ENCODE measurements at regions not wholly inside any gene's neighbourhood (a gene's known extent, or its start where the extent isn't known, plus 50 kb on each side); places are given as distances from the start of the nearest gene placed in this dataset.

DNA sequence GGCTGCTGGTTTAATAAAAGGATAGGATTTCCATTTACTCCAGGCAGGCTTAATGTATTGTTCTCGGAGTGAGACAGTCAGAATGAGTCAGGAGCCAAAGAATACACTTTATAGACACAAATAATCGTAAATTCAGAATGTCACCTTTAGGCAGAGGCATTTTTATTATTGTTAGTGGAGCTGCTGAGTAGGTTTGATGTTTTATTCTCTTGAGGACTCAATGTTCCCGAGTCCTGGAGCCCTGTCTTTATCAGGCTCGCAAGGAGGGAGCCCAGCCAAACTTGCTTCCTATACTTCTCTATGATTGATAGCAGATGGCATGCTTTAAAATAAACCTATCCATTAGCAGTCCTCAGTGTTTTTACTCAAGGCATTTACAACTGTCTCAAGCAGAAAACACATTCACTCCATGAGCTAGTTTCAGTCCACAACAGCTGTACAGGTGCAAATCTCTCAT is 492.3 kb upstream of the ZEB2 start:
- no peaks in the 10 kb centered on the region for H3K79me2 ChIP-seq (ENCODE audit: low read depth)
- H3K36me3 ChIP-seq (ENCODE audit: low read depth), result no peaks in the 10 kb centered on the region
- DNase-seq, result no peak
- H4K20me1 ChIP-seq (ENCODE audit: insufficient read depth), result no peaks in the 10 kb centered on the region
- CTCF ChIA-PET, result no interaction called here
- no TSS peak for BruUV-seq (replicated peaks)
- no peaks in the 10 kb centered on the region for H3K9me3 ChIP-seq (ENCODE audit: insufficient read depth, low read depth)
- H3F3A ChIP-seq (ENCODE audit: insufficient read depth, low read depth), result no peaks in the 10 kb centered on the region
- H3K27ac ChIP-seq, result no peak overlapping the region
- H3K4me1 ChIP-seq (replicated peaks; ENCODE audit: insufficient read depth), result no peaks in the 10 kb centered on the region
- intact Hi-C loops (cut with micrococcal nuclease; ENCODE audit: unreplicated experiment), result no loop called here
- H3K4me2 ChIP-seq, result no peak overlapping the region
- TF ChIP-seq, protein P1, sequence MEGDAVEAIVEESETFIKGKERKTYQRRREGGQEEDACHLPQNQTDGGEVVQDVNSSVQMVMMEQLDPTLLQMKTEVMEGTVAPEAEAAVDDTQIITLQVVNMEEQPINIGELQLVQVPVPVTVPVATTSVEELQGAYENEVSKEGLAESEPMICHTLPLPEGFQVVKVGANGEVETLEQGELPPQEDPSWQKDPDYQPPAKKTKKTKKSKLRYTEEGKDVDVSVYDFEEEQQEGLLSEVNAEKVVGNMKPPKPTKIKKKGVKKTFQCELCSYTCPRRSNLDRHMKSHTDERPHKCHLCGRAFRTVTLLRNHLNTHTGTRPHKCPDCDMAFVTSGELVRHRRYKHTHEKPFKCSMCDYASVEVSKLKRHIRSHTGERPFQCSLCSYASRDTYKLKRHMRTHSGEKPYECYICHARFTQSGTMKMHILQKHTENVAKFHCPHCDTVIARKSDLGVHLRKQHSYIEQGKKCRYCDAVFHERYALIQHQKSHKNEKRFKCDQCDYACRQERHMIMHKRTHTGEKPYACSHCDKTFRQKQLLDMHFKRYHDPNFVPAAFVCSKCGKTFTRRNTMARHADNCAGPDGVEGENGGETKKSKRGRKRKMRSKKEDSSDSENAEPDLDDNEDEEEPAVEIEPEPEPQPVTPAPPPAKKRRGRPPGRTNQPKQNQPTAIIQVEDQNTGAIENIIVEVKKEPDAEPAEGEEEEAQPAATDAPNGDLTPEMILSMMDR (conservative IDR thresholded peaks at IDR 0.05), result no peak
- no peak for TF ChIP-seq EZH2 (IDR thresholded peaks at IDR 0.05; ENCODE audit: low read depth)
- 0 out of 2 replicates have a peak overlapping the region, but pooled peaks have one; percentile 29 for H2AFZ ChIP-seq
- no peaks in the 10 kb centered on the region for H3K27me3 ChIP-seq (ENCODE audit: insufficient read depth, low read depth)
- no peak overlapping the region for H3K4me3 ChIP-seq
- H3K9me2 ChIP-seq (ENCODE audit: insufficient read depth), result 0 out of 2 replicates have a peak, but pooled peaks cover 4% of the 10 kb centered on the region
- POLR2A ChIA-PET (ENCODE audit: unreplicated experiment), result no interaction called here

DNA sequence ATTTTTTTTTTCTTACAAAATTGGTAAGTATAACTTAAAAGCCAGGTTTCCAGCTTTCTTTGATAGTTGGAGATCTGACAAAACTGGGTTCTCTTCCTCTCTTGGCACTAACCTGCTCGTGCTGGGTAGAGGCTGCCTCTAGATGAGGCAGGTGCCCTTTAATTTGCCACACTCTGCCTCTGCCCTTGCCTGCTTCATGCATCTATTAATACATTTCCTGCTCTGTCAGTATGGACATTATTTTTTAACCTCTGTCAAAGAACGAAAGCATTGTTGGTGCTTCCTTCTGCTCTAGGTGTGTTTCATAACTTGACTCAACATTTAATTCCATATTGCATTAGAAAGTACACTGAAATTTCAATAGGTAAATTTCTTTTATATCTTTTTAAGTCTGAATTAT is 490.7 kb upstream of the ZEB2 start:
- 0 out of 2 replicates have a peak overlapping the region, but pooled peaks have one; percentile 39 for H2AFZ ChIP-seq
- no peaks in the 10 kb centered on the region for H3K79me2 ChIP-seq (ENCODE audit: low read depth)
- H4K20me1 ChIP-seq (ENCODE audit: insufficient read depth), result no peaks in the 10 kb centered on the region
- no peaks in the 10 kb centered on the region for H3K4me1 ChIP-seq (replicated peaks; ENCODE audit: insufficient read depth)
- H3K9me2 ChIP-seq (ENCODE audit: insufficient read depth), result 0 out of 2 replicates have a peak, but pooled peaks cover 4% of the 10 kb centered on the region
- no peak overlapping the region for H3K4me2 ChIP-seq
- no peaks in the 10 kb centered on the region for H3K36me3 ChIP-seq (ENCODE audit: low read depth)
- DNase-seq, result no peak
- H3F3A ChIP-seq (ENCODE audit: insufficient read depth, low read depth), result no peaks in the 10 kb centered on the region
- CTCF ChIA-PET, result no interaction called here
- intact Hi-C loops (cut with micrococcal nuclease; ENCODE audit: unreplicated experiment), result no loop called here
- TF ChIP-seq EZH2 (IDR thresholded peaks at IDR 0.05; ENCODE audit: low read depth), result no peak
- TF ChIP-seq, protein P1 (conservative IDR thresholded peaks at IDR 0.05), result no peak
- no peak overlapping the region for H3K27ac ChIP-seq
- no TSS peak for BruUV-seq (replicated peaks)
- H3K4me3 ChIP-seq, result no peak overlapping the region
- no peaks in the 10 kb centered on the region for H3K27me3 ChIP-seq (ENCODE audit: insufficient read depth, low read depth)
- no peaks in the 10 kb centered on the region for H3K9me3 ChIP-seq (ENCODE audit: insufficient read depth, low read depth)
- POLR2A ChIA-PET (ENCODE audit: unreplicated experiment), result no interaction called here

DNA sequence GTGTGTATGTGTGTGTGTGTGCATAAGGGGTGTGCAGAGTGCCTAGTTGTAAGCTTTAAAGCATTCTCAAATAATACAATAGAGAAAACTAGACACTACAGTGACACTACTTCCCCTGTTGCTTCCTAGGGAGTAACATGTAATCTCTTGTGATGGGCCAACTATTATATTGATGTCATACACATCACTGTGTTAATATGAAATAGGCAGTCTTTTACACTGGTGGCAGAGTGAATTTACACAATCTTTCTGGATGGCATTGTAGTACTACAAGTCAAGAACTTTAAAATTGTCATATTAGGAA is 488.0 kb upstream of the ZEB2 start:
- POLR2A ChIA-PET (ENCODE audit: unreplicated experiment), result no interaction called here
- no peaks in the 10 kb centered on the region for H3F3A ChIP-seq (ENCODE audit: insufficient read depth, low read depth)
- CTCF ChIA-PET, result no interaction called here
- H3K4me1 ChIP-seq (replicated peaks; ENCODE audit: insufficient read depth), result no peaks in the 10 kb centered on the region
- H3K27ac ChIP-seq, result no peak overlapping the region
- no peaks in the 10 kb centered on the region for H4K20me1 ChIP-seq (ENCODE audit: insufficient read depth)
- no peaks in the 10 kb centered on the region for H3K36me3 ChIP-seq (ENCODE audit: low read depth)
- no TSS peak for BruUV-seq (replicated peaks)
- intact Hi-C loops (cut with micrococcal nuclease; ENCODE audit: unreplicated experiment), result loop anchor here (5.0 kb wide), 1 partner anchor 56 kb away; no protein-coding TSS in a partner anchor
- no peak overlapping the region for H3K4me2 ChIP-seq
- no peak for DNase-seq
- no peaks in the 10 kb centered on the region; the same call in 1 of the 2 replicates for H3K9me3 ChIP-seq (ENCODE audit: insufficient read depth, low read depth)
- H3K4me3 ChIP-seq, result no peak overlapping the region
- H3K9me2 ChIP-seq (ENCODE audit: insufficient read depth), result no peaks in the 10 kb centered on the region
- no peaks in the 10 kb centered on the region for H3K79me2 ChIP-seq (ENCODE audit: low read depth)
- no peak overlapping the region for H2AFZ ChIP-seq
- no peak for TF ChIP-seq EZH2 (IDR thresholded peaks at IDR 0.05; ENCODE audit: low read depth)
- TF ChIP-seq, protein P1 (conservative IDR thresholded peaks at IDR 0.05), result no peak
- H3K27me3 ChIP-seq (ENCODE audit: insufficient read depth, low read depth), result no peaks in the 10 kb centered on the region
